HS-27A (cell line): ENCODE measurements at regions not wholly inside any gene's neighbourhood (a gene's known extent, or its start where the extent isn't known, plus 50 kb on each side); places are given as distances from the start of the nearest gene placed in this dataset.
A peak's percentile ranks its signal among the peaks of the same experiment; 100 is the strongest.
"Not testable (repeated sequence)": the region's sequence is repeated elsewhere in the genome, so short reads cannot be mapped to it uniquely, and the experiment has no call there.

Experiments used
- DNase-seq: peaks from one replicate; pipeline ENCODE4 v3.0.0-alpha.2; 2012; ENCODE audit warnings: low read depth, missing footprints

DNA sequence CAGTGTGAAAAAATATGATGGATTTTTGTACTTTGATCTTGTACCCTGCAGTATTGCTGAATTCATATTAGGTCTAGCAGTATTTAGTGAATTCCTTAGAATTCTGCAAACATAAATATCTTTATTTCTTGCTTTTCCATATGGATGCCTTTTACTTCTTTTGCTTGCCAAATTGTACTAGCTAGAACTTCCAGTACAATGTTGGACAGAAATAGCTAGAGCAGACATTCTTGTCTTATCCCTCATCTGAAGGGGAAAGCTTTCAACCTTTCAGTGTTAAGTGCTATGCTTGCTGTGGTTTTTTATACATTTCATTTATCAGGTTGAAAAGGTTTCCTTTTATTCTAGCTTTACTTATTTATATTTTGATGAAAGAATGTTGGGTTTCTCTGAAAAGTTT is 1321.9 kb upstream of the CHAC2 start:
- DNase-seq = no peak

DNA sequence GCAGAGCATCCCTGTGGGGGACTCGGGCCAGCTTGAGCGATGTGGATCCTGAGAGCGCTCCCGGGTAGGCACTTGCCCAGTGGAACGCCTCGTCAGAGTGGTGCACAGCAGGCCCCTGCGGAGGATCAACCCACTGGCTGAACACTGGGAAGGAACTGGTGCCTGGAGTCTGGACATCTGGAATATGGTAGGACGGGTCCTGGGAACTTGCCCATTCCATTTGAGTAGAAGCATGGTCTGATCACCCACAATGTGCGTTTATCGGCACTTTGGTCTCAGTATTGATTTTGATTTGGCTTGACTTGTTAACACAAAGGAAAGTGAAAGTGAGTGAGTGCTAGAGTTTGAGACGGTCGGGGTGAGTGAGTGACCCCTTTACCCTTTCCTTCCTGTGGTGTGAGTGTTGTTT is 1336.2 kb upstream of the CHAC2 start:
- no peak for DNase-seq

DNA sequence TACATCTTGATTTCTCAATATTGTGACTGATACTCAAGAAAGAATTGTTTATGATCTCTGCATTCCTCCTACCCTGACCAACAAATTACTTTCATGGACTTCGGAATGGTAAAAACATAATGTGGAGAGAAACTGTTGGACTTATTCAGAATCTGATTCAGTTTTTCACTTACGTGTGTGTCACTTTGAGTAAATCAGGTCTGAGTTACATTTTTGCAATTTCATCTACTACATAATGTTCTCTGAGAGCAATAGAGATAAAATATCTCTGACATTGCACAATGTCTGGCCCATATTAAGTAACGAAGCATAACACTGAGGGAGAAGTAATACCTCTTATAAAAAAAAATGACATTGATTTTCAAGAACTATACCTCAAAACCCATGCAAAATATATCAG is 1337.9 kb upstream of the CHAC2 start:
- no peak for DNase-seq

DNA sequence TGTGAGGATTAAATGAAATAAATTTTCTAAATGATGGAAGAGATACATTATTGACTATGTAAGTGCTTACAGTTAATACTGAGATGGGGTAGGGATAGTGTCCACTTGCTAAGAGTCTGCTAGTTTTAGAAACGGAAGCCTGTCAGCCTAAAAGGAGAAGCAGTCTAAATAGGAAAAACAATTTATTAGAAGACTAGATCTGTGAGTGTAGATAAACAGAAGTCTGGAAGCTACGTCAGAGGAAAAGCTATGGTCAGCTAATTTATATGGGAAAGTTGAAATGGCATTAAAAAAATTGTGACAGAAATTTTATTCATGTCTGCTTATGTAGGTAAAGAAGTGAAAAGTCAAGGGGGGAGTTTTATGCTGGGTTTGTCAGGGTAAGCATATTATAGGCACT is 1338.4 kb upstream of the CHAC2 start:
- DNase-seq = no peak

DNA sequence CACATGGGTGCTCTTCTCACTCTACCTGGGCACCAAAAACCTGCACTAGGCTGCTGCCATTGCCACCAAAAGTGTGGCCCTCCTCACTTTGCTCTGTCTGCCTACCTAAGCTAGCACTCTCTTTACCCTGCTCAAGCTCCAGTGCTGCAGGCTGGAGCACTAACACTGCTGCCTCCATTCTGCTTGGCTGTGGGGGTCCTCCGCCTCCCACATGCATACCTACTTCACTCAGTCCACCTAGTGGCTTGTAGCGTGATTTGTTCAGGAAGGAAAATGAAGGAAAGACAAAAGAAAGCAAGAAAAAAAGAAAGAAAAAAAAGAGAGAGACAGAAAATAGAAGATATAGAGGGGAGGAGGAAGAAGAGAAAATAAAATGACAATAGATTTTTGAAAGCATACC is 1339.4 kb upstream of the CHAC2 start:
- no peak for DNase-seq

DNA sequence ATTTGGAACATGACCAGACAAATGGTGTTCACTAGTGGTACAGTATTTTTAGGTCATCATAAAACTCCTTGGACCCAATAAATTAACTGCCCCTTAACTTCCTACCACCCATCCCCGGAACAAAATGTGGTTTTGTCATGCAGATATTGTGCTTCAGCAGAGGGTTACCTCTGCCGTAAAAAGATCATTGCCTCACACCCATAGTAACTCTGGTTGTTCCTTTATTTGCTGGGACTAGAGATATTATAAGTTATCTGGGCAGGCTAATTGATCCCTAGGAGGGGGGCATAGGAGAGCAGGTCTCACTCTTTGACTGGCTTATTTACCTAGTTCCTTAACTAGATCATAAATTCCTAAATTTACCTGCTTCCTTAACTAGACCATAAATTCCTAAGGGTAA is 1343.9 kb upstream of the CHAC2 start:
- no peak for DNase-seq

DNA sequence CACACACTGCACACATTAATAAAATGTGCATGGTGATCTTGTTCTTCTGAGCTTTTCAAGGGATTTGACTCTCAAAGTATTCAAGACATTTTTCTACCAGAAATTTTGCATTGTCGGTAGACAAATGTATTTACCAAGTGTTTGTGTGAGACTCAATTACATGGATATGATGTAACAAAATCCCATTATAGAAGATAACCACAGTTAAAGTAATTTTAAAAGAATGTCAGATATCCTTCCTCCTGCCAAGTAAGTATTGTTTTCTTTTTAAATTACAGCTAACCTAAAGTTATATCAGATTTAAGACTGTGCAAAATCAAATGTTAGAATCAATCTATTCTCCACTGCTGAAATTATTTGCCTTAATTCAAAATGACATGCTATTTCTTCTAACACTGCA is 1344.5 kb upstream of the CHAC2 start:
- DNase-seq = no peak

DNA sequence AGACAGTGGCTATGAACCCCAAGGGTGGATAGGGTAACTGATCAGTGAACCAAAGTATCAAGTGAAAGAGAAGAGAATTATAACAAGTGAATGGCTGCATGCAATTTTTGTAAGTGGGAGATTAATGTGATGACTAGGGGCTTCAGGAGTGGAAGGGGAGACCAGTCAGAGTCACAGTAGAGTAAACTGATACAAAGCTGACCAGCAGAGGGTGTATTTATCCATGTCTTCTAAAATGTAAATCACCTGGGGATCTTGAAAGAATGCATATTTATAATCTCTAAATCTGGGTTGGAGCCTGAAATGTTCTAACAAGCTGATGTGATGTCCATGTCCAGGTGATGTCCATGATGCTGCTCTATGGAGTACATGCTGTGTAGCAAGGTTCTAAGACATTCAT is 1351.3 kb upstream of the CHAC2 start:
- DNase-seq = no peak

DNA sequence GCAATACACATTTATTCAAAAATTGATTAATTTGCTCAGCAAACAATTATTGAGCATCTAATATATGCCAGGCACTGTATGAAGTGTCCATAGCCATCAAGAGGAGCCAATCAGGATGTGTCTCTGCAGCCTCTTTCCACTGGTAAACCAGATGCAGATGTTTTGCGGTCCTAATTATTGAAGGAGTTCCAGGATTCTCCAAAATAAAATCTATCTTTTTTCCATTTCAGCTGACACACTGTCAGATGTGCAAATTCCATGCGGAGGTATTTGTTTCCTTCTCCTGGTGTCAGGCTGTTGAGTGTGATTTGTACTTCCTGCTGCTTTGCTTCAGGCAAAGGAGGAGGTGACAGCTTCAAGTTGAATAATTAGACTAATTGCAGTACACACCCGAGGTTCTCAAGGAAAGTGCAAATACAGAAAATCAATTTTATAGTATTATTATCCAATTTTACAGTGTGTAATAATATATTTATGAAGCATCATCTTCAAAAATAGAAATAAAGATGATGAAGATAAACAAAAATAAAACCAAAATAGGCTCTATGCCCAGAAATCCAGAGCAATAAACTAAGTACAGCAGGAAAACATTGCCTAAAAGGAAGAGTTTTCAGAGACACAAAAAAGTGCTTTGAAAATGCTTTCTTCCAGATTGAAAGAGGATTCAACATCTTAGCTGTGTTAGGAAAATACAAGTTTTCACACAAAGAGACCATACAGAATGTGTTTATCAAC is 1352.9 kb upstream of the CHAC2 start:
- no peak for DNase-seq

DNA sequence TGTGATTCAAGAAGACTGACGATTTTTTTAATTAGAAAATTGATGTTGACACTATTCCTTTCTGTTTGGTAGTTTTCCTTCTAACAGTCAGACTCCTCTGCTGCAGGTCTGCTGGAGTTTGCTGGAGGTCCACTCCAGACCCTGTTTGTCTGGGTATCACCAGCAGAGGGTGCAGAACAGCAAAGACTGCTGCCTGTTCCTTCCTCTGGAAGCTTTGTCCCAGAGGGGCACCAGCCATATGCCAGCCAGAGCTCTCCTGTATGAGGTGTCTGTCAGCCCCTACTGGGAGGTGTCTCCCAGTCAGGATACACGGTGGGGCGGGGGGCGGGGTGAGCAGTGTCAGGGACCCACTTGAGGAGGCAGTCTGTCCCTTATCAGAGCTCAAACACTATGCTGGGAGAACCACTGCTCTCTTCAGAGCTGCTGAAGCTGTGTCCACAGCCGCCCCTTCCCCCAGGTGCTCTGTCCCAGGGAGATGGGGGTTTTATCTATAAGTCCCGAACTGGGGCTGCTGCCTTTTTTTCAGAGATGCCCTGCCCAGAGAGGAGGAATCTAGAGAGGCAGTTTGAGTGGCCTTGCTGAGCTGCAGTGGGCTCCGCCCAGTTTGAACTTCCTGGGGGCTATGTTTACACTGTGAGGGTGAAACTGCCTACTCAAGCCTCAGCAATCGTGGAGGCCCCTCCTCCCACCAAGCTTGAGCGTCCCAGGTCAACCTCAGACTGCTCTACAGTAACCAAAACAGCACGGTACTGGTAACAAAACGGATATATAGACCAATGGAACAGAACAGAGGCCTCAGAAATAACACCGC is 1358.1 kb upstream of the CHAC2 start:
- not testable (repeated sequence) for DNase-seq

DNA sequence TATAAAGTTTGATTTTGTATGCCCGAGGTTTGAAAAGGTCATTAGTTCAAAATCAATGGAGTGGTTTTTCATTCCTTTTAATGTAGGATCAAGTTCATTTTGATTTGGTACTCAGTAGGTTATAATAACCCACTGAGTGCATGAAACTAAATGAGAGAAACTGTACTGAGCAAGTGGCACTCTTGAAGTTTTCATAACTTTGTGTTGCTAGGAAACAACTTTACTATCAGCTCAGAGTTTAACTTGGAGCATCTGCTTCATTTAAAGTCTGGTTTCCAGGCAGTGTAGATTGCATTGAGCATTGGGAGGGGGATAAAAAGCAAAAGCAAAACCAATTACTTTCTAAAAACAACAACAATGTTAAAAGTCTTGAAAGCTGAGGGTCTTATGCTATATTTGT is 1361.6 kb upstream of the CHAC2 start:
- no peak for DNase-seq

DNA sequence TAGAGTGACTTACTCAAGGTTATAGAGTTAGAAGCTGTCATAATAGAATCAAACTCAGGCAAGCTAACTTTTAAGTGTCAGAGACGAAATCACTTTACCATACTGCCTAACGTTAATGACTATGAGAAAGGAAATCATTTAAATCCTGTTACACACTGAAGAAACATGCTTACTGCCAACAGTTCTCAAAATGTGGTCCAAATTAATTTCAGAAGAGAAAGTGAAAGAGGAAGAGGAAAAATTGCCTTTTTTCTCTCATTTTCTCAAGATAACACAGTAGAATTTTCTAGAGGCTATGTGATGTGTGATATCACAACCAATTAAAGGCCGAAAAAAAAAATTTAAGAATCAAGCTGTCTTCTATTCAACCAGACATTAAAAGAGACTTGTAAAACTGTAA is 1362.7 kb upstream of the CHAC2 start:
- no peak for DNase-seq

DNA sequence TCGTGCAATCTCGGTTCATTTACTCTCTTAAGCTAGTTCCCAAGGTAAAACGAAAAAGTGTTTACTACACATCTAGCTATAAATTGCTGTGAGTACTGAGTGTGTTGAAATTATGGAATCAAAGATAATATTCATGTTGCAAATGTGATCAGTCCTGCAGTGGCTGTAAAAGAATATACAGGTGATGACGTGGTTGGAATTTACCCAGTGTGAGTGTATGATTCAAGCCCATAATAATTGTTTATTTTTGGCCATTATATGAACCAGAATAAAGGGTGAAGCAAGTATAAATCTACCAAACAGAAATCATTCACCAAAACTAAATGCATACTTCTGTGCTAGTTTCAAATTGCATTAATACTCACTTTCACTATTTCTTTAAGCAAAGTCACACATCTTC is 1363.6 kb upstream of the CHAC2 start:
- DNase-seq = no peak

DNA sequence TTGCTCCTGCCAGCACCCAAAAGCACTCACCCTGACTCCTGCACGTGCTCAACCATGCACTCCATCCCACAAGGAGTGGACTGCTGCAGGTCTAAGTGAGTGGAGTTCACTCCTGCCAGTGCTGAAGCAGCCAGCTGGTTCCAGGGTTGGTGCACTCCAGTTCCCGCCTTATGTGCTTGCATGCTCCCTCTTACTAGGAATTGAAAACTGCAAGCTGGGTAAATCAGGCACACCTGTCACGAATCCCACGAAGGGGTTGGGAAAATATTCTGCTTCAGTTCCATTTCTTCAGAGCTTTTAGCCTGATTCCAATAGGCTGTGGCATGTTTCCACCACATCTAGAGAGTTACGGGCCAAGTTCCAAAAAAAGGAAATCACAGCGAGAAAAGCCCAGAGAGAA is 1365.5 kb upstream of the CHAC2 start:
- DNase-seq = no peak

DNA sequence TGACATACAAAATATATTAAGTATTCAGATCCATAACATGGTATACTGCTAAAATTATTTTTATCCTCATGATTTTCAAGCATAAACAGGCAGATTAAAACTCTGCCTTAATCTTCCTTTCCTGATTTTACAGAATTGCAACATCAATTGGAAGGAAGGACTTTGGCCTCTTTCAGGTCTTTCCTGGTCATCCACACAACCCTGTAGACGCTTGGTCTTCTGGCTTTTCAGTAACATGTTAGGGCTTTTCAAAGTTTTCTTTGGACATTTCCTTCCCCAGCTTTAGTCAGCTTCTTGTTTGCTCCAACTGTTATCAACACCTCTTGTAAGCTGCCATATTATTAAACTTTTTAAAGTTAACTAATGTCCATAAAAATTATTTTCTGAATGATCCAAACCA is 1364.9 kb upstream of the NRXN1 start:
- DNase-seq = no peak

DNA sequence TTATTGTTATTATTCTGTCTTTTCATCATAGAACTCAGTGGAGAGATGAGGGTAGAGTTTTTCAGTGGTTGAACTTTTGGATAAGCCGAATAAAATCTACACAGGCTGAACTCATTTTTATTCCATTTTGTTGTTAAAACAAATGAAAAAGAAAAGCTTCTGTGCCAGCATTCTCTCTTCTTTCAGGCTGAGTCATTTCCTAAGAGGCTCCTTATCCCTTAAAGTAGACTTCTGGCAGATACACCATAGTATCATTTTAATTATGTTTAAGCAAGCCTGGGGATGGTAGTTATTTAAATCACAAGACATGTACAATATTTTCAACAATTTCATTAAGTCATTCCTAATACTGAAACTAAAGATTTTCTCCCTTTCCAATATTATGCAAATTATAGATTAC is 1364.0 kb upstream of the NRXN1 start:
- no peak for DNase-seq

DNA sequence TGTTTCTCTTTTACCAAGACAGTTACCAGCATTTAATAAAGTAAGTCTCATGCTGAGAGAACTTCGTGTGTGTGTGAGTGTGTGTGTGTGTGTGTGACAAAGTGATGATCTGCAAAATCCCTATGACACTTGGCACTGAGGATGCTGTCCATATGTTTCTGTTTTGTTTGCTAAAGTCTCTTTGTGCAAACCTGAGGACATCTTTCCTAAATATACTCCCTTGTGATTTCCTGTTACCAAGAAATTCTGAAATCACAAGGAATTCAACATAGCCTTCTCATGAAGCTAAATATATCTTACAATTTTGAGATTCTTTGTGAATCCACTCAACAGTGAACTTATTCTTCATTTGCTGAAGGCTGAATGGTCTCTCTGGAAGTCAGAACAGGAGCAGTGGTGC is 1359.7 kb upstream of the NRXN1 start:
- DNase-seq = no peak

DNA sequence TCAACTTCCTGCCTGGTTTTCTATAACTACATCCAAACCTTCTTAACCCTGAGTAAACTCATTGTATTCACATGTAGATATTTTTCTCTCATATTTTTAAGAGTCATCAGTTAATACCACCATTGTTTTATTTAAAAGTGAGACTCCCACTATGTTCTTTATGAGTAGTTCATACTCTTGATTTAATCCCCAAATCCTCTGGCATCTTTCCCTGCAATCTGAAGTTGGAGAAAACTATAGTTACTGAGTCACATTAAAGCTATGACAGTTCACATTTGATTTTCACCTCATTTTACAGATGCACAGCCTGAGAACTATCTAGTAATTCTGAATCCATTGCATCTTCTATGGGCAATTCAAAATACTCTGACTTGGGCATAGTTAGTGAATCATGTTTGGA is 1358.7 kb upstream of the NRXN1 start:
- DNase-seq = peak; percentile 4

DNA sequence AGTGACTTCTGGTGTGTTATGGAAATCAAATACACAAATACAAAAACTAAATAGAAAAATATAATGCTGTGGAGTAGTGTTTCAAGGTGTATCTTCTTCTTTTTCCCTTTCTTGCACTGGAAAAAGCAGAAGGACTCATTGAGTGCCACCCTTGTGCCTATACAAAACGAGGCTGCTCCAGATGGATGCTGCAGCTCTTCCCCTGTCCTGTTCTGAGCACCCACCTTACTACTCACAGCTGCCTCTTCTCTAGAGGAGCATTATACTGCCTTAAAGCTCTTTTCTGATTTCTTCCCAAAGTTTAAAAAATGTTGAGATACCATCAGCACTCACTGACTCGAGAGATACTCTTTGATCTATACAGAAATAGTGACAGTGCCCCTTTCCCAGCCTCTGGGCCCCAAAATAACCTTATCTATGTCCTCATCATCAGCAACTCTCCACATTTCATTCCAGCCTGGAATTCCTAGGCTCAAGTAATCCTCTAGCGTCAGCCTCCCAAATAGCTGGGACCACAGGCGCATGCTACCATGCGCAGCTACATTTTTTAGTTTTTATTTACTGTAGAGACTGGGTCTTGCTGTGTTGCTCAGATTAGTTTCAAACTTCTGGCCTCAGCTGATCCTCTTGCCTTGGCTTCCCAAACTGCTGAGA is 1356.1 kb upstream of the NRXN1 start:
- DNase-seq = no peak

DNA sequence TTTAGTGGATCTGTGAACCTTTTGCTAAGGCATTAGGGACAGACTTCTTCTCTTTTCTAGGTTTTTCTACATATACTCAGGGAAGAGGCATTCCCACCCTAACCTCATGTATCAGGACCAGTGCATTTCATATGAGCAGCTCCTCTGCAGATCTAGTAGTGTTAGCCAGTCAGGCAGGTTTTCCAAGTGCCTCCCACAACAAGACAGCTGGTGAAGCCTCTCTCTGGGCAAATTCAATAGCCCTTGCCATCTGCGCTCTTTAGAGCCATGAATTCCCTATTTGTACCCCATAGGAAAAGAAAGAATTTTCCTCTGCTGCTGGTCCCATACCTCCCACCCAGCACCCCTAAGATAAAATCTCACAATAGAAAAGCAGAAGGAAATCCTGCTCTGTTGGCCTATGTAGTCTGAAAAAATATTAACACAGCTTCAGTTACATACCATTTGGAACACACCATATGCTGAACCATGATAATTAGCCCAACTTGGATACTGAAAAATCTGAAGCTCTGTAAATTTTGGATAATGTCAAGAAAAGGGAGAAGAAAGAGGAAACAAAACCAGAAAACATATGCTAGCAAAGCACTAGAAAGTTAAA is 1354.6 kb upstream of the NRXN1 start:
- no peak for DNase-seq

DNA sequence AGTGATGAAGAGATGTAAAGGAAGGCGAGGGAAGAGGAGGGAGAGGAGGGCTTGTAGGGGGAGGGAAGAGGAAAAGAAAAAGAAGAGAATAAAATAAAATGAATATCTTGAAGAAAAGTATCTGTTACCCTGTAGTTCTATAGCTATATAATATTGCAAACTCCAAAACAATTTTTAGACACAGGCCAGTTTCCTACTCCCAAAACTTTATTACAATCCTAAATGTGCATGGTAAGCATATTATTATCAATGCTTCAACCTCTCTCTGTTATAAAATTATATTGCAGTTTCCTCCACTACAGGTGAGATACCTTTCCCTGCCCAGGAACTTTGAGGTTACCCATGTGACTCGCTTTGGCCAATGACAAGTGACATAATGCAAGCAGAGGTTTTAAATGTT is 1351.6 kb upstream of the NRXN1 start:
- DNase-seq = no peak

DNA sequence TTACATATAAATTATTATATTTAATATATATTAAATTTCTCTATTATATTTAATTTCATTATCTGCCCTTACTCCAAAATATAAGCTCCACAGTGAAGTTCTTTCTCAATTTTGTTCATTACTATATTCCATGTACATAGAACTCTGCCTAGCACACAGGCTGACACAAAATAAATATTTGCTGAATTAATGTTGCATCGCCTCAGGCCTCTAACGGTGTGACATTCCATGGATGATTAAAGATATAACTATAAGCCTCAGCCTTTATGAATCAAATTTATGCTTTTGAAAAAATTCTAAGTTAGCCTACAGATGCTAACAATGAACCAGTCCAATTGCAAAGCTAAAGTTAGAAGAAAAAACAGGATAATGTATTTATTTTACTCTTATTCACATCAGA is 1337.2 kb upstream of the NRXN1 start:
- DNase-seq = no peak

DNA sequence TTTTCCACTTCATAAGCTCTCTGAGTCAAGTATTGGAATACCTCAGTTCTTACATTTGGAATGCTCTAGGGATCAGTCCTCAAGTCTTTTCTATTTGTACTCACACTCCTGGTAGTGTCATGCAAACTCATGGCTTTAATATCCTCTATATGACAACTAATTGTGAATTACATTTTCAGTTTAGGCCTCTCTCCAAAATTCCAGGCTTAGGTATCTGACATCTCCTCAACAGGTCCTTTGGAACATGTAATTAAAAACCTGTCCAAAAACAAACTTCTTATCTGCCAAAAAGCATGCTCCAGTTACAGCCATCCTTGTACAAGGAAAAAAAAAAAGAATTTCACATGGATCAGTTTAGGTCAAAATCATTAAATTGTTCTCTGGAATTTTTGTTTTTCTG is 1336.2 kb upstream of the NRXN1 start:
- no peak for DNase-seq
